Activated CD8-positive, alpha-beta T cell treated with anti-CD3 and anti-CD28 coated beads, Interleukin-2, amount 10 ng/mL, durations not matched to agents 7 days and 5 days (primary cell): ENCODE measurements at regions not wholly inside any gene's neighbourhood (a gene's known extent, or its start where the extent isn't known, plus 50 kb on each side); places are given as distances from the start of the nearest gene placed in this dataset.

Experiments used
- ATAC-seq: fragments of 150-1000 bp; cut with Tn5 transposase; one replicate; pipeline ENCODE4 v1.10.0; 2021; ENCODE audit warnings: moderate library complexity
- CTCF ChIA-PET: fragments of 350-600 bp; sonication (Branson Sonifier 250); formaldehyde crosslinking; loops from one replicate; lab custom pipeline; 2021; ENCODE audit warnings: antibody characterized with exemption; lab: Charles Lee
- POLR2A ChIA-PET: fragments of 350-600 bp; sonication (Branson Sonifier 250); formaldehyde crosslinking; loops from one replicate; lab custom pipeline; 2021; ENCODE audit warnings: antibody characterized with exemption; lab: Charles Lee
- DNase-seq: peaks from one replicate; pipeline ENCODE4 v3.0.0-alpha.2; 2020
- H3K27ac Mint-ChIP-seq: one replicate; pipeline ENCODE4 v1.8.0; 2021; ENCODE audit warnings: mild to moderate bottlenecking, mixed read lengths
- H3K27me3 Mint-ChIP-seq: one replicate; pipeline ENCODE4 v1.8.0; 2021; ENCODE audit warnings: low read depth, mixed read lengths
- H3K36me3 Mint-ChIP-seq: one replicate; pipeline ENCODE4 v1.8.0; 2021; ENCODE audit warnings: low read depth, mixed read lengths
- H3K4me1 Mint-ChIP-seq: one replicate; pipeline ENCODE4 v1.8.0; 2021; ENCODE audit warnings: low read depth, mixed read lengths
- H3K4me3 Mint-ChIP-seq: one replicate; pipeline ENCODE4 v1.8.0; 2021; ENCODE audit warnings: mild to moderate bottlenecking, mixed read lengths
- H3K9me3 Mint-ChIP-seq: one replicate; pipeline ENCODE4 v1.8.0; 2022; ENCODE audit warnings: mixed read lengths; ENCODE audit not compliant: insufficient read depth

- Mint-ChIP-seq H3K4me1 (no peaks in the 10 kb centered on the region), H3K27me3 (no peaks in the 10 kb centered on the region), H3K36me3 (no peaks in the 10 kb centered on the region), H3K9me3 (peaks cover 6% of the 10 kb centered on the region), H3K4me3 (no peak overlapping the region), H3K27ac (no peak overlapping the region)
- DNase-seq (no peak), ATAC-seq (no peak)
- CTCF ChIA-PET, result no interaction called here
- POLR2A ChIA-PET, result no interaction called here
Observed at GRCh38 chr5:103895738-103896137, 333.1 kb upstream of the NUDT12 start.

- ATAC-seq, result no peak
- H3K4me3 Mint-ChIP-seq, result no peak overlapping the region
- H3K9me3 Mint-ChIP-seq, result peaks cover 6% of the 10 kb centered on the region
Observed at GRCh38 chr5:103894882-103895281, 332.3 kb upstream of the NUDT12 start.

DNA sequence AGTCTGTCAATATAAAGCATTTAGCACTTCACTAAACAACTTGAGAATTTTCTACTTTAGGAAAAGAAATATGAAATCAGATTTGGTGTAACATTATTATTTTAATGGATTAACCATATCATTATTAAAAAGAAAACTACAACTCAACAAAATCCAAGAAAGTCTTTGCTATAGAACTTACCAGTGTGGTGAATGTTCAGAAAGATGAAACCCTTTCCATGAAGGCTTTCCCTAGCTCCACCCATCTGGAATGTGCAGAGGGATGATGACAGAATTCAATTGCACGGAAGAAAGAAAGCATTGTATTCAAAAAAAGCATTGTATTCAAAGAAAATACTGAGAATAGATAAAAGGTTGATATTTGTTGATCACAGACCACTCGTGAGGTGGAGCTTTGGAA lies 328.6 kb upstream of the NUDT12 start:
- Mint-ChIP-seq H3K9me3 (no peaks in the 10 kb centered on the region), H3K27ac (no peak overlapping the region), H3K4me1 (no peaks in the 10 kb centered on the region), H3K4me3 (no peak overlapping the region), H3K36me3 (no peaks in the 10 kb centered on the region), H3K27me3 (no peaks in the 10 kb centered on the region)
- CTCF ChIA-PET, result no interaction called here
- DNase-seq (no peak), ATAC-seq (no peak)
- POLR2A ChIA-PET, result interaction anchor here (0.5 kb wide), 1 partner anchor 56 kb away, joined by 3 read pairs; no protein-coding TSS in a partner anchor

More at GRCh38 chr5:103894882-103895281, 332.3 kb upstream of the NUDT12 start:
- Mint-ChIP-seq H3K27ac (no peak overlapping the region), H3K4me1 (no peaks in the 10 kb centered on the region), H3K27me3 (no peaks in the 10 kb centered on the region), H3K36me3 (no peaks in the 10 kb centered on the region)
- no peak for DNase-seq
- CTCF ChIA-PET, result no interaction called here
- POLR2A ChIA-PET, result no interaction called here

DNA sequence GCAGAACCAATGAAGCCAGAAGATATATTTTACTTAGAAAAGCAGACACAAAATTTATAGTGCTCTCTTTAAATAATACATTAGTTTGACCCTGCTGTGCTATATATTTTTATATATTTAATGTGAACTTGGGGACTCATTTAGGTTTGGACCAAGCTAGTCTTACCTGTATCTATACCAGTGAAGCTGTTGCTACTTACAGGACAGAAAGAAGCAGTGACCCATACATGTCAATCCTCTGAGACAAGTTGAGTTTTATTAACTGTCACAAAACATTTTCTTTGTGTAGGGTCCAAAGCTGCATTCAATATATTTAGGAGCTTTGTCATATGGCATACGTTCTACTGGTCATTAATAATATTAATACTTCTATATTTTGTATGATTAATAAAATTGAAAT lies 327.7 kb upstream of the NUDT12 start:
- H3K27ac Mint-ChIP-seq, result no peak overlapping the region
- ChIA-PET CTCF (no interaction called here), POLR2A (no interaction called here)
- no peaks in the 10 kb centered on the region for H3K36me3 Mint-ChIP-seq
- H3K4me1 Mint-ChIP-seq, result no peaks in the 10 kb centered on the region
- H3K9me3 Mint-ChIP-seq, result no peaks in the 10 kb centered on the region
- H3K4me3 Mint-ChIP-seq, result no peak overlapping the region
- no peak for DNase-seq
- no peak for ATAC-seq
- no peaks in the 10 kb centered on the region for H3K27me3 Mint-ChIP-seq

GRCh38 chr5:103889500-103890209 lies 327.1 kb upstream of the NUDT12 start:
- ChIA-PET POLR2A (no interaction called here), CTCF (no interaction called here)
- H3K36me3 Mint-ChIP-seq, result no peaks in the 10 kb centered on the region
- DNase-seq, result no peak
- no peak for ATAC-seq
- H3K27ac Mint-ChIP-seq, result no peak overlapping the region
- H3K4me1 Mint-ChIP-seq, result no peaks in the 10 kb centered on the region
- no peaks in the 10 kb centered on the region for H3K27me3 Mint-ChIP-seq
- H3K9me3 Mint-ChIP-seq, result no peaks in the 10 kb centered on the region
- H3K4me3 Mint-ChIP-seq, result no peak overlapping the region

- POLR2A ChIA-PET, result no interaction called here
- H3K9me3 Mint-ChIP-seq, result no peaks in the 10 kb centered on the region
- ATAC-seq, result no peak
- H3K27me3 Mint-ChIP-seq, result no peaks in the 10 kb centered on the region
- CTCF ChIA-PET, result no interaction called here
- H3K36me3 Mint-ChIP-seq, result no peaks in the 10 kb centered on the region
- H3K4me1 Mint-ChIP-seq, result no peaks in the 10 kb centered on the region
- H3K4me3 Mint-ChIP-seq, result no peak overlapping the region
- H3K27ac Mint-ChIP-seq, result no peak overlapping the region
- DNase-seq, result no peak
Observed at GRCh38 chr5:103886826-103887225, 324.2 kb upstream of the NUDT12 start.

GRCh38 chr5:103883143-103883542 lies 320.6 kb upstream of the NUDT12 start:
- ATAC-seq, result no peak
- H3K9me3 Mint-ChIP-seq, result no peaks in the 10 kb centered on the region
- ChIA-PET CTCF (no interaction called here), POLR2A (no interaction called here)
- no peak for DNase-seq
- H3K36me3 Mint-ChIP-seq, result no peaks in the 10 kb centered on the region
- H3K4me1 Mint-ChIP-seq, result no peaks in the 10 kb centered on the region
- no peak overlapping the region for H3K27ac Mint-ChIP-seq
- H3K27me3 Mint-ChIP-seq, result no peaks in the 10 kb centered on the region
- H3K4me3 Mint-ChIP-seq, result no peak overlapping the region

DNA sequence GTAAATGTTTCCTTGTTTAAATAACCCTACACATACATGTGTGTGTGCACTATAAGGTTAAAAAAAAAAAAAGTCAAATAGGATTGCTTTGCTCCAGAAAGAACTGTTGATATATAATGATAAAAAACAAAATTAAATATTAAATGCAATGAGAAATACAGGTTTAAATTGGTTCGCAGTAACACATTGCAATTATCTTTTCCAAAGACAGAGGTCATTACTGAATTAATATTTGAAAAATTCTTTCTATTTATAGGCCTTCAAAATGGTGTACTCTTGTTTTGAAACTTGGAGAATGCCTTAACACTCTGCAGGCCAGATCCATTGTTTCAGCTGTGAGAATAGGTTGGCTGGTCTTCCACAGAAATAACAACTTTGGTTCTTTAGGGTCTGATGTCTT lies 319.0 kb upstream of the NUDT12 start:
- ChIA-PET POLR2A (no interaction called here), CTCF (no interaction called here)
- no peaks in the 10 kb centered on the region for H3K9me3 Mint-ChIP-seq
- no peaks in the 10 kb centered on the region for H3K4me1 Mint-ChIP-seq
- no peak overlapping the region for H3K4me3 Mint-ChIP-seq
- no peak overlapping the region for H3K27ac Mint-ChIP-seq
- H3K27me3 Mint-ChIP-seq, result no peaks in the 10 kb centered on the region
- DNase-seq, result no peak
- no peaks in the 10 kb centered on the region for H3K36me3 Mint-ChIP-seq
- no peak for ATAC-seq

- H3K36me3 Mint-ChIP-seq, result no peaks in the 10 kb centered on the region
- POLR2A ChIA-PET, result interaction anchor here (0.7 kb wide), 1 partner anchor 1190 kb away, joined by 4 read pairs; no protein-coding TSS in a partner anchor
Observed at GRCh38 chr5:103867857-103868598, 305.4 kb upstream of the NUDT12 start.

GRCh38 chr5:103866169-103866568 lies 303.6 kb upstream of the NUDT12 start:
- Mint-ChIP-seq H3K4me1 (no peaks in the 10 kb centered on the region), H3K4me3 (no peak overlapping the region), H3K27me3 (no peaks in the 10 kb centered on the region), H3K27ac (no peak overlapping the region), H3K36me3 (no peaks in the 10 kb centered on the region), H3K9me3 (peaks cover 10% of the 10 kb centered on the region)
- no peak for DNase-seq
- POLR2A ChIA-PET, result no interaction called here
- no peak for ATAC-seq
- CTCF ChIA-PET, result no interaction called here

More at GRCh38 chr5:103867857-103868598, 305.4 kb upstream of the NUDT12 start:
- ATAC-seq (no peak), DNase-seq (no peak)
- Mint-ChIP-seq H3K27me3 (no peaks in the 10 kb centered on the region), H3K9me3 (peaks cover 4% of the 10 kb centered on the region), H3K27ac (no peak overlapping the region), H3K4me1 (no peaks in the 10 kb centered on the region), H3K4me3 (no peak overlapping the region)
- CTCF ChIA-PET, result no interaction called here

DNA sequence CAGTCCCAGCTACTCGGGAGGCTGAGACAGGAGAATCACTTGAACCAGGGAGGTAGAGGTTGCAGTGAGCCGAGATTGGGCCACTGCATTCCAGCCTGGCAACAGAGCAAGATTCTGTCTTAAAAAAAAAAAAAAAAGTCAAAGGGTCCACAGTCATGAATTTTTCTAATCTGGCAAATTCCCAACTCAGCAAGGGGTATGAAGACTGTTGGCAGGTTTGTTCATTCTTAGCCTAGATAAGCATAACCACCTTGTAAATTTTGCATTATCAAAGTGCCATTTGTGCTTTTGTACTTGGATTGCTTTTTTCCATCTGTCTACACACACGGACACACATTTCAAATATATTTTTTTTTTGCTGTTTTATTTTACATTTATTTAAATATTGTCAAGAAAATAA lies 299.8 kb upstream of the NUDT12 start:
- ATAC-seq (no peak), DNase-seq (no peak)
- peaks cover 8% of the 10 kb centered on the region for H3K9me3 Mint-ChIP-seq
- H3K4me1 Mint-ChIP-seq, result no peaks in the 10 kb centered on the region
- ChIA-PET POLR2A (no interaction called here), CTCF (interaction anchor here (1.3 kb wide), 1 partner anchor 13 kb away, joined by 3 read pairs; no protein-coding TSS in a partner anchor)
- H3K36me3 Mint-ChIP-seq, result no peaks in the 10 kb centered on the region
- no peak overlapping the region for H3K4me3 Mint-ChIP-seq
- no peak overlapping the region for H3K27ac Mint-ChIP-seq
- H3K27me3 Mint-ChIP-seq, result no peaks in the 10 kb centered on the region

DNA sequence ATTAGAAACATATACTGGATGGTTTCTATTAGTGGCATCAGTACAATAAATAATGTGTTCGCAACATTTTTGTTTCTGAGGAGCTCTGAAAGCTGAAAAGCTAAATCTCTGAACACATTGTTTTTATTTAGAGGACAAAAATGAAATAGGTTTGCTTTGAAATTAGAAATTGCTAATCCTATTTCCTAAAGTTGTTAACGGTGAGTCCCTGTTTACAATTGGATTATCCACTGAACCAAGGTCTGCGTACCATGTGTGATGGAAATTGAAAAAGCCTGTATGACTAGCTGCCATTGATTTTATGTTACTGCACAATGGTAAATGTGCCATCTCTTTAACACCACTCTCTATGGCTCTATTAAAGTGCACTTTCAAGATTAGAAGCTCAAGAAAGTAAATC lies 297.7 kb upstream of the NUDT12 start:
- Mint-ChIP-seq H3K4me1 (no peaks in the 10 kb centered on the region), H3K27me3 (no peaks in the 10 kb centered on the region), H3K9me3 (peaks cover 13% of the 10 kb centered on the region), H3K4me3 (no peak overlapping the region), H3K27ac (no peak overlapping the region), H3K36me3 (no peaks in the 10 kb centered on the region)
- ATAC-seq, result no peak
- ChIA-PET CTCF (no interaction called here), POLR2A (no interaction called here)
- DNase-seq, result no peak
